Endothelial cell of umbilical vein (primary cell): ENCODE measurements at regions not wholly inside any gene's neighbourhood (a gene's known extent, or its start where the extent isn't known, plus 50 kb on each side); places are given as distances from the start of the nearest gene placed in this dataset.

Experiments
- EZH2 ChIP-seq: IDR thresholded peaks from 2 replicates; pipeline ENCODE4 v1.6.1; 2012; ENCODE audit warnings: borderline replicate concordance, low read depth, mild to moderate bottlenecking, moderate library complexity, low read length, inconsistent platforms; ENCODE audit not compliant: severe bottlenecking
- FOS ChIP-seq: IDR thresholded peaks from 2 replicates; pipeline ENCODE4 v1.6.1; 2011; ENCODE audit warnings: mild to moderate bottlenecking, low read length, moderate library complexity, borderline replicate concordance; ENCODE audit not compliant: insufficient read depth
- JUN ChIP-seq: IDR thresholded peaks from 2 replicates; pipeline ENCODE4 v1.6.1; 2011; ENCODE audit warnings: borderline replicate concordance, low read depth; ENCODE audit not compliant: insufficient read length, insufficient read depth
- MAX ChIP-seq: IDR thresholded peaks from 2 replicates; pipeline ENCODE4 v1.6.1; 2011; ENCODE audit not compliant: insufficient read depth, insufficient read length
- MYC ChIP-seq: IDR thresholded peaks from one replicate; pipeline ENCODE4 v1.6.1; 2011; ENCODE audit warnings: mild to moderate bottlenecking, low read depth, low read length
- POLR2A ChIP-seq: IDR thresholded peaks from 2 replicates; pipeline ENCODE4 v1.6.1; 2012; ENCODE audit warnings: low read depth, mild to moderate bottlenecking, control low read depth, low read length
- POLR2AphosphoS5 ChIP-seq: IDR thresholded peaks from 2 replicates; pipeline ENCODE4 v1.6.1; 2012; ENCODE audit warnings: low read depth, mild to moderate bottlenecking, control low read depth, low read length, moderate library complexity; ENCODE audit not compliant: insufficient read depth
- TF ChIP-seq, protein P1 (sequence below), 2 donors: IDR thresholded peaks; 1 replicate in 1 of 2; 2 replicates in 1 of 2; pipeline ENCODE4 v1.5.1; 2011; ENCODE audit warnings: low read length in 2 of 2, mild to moderate bottlenecking in 2 of 2, moderate library complexity in 2 of 2, control low read depth in 1 of 2, inconsistent platforms in 1 of 2, low read depth in 1 of 2; ENCODE audit not compliant: insufficient read depth in 1 of 2; ENCODE audit errors: extremely low read depth in 1 of 2

DNA sequence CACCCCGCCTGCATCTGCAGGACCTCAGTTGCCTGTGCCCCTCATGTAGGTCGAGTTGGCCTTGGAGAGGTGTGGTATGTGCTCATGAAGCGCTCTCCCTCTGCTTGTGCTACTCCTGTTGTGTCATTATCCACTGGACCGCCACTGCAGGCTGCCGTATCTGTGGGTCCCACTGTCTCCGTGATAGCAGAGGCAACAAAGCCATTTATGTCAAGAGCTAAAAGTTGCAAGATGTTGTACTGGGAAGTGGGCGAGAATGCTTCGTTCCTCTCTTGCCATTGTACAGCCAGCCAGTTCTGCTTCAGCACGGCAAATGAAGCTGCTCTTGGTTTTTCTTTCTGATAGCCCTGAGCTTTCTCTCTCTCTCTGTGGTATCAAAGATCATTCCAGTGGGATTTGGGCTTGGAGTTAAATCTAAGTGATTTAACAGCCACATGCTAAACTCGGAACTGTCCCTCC lies 89.0 kb downstream of the TMEM212 start:
- TF ChIP-seq, protein P1, sequence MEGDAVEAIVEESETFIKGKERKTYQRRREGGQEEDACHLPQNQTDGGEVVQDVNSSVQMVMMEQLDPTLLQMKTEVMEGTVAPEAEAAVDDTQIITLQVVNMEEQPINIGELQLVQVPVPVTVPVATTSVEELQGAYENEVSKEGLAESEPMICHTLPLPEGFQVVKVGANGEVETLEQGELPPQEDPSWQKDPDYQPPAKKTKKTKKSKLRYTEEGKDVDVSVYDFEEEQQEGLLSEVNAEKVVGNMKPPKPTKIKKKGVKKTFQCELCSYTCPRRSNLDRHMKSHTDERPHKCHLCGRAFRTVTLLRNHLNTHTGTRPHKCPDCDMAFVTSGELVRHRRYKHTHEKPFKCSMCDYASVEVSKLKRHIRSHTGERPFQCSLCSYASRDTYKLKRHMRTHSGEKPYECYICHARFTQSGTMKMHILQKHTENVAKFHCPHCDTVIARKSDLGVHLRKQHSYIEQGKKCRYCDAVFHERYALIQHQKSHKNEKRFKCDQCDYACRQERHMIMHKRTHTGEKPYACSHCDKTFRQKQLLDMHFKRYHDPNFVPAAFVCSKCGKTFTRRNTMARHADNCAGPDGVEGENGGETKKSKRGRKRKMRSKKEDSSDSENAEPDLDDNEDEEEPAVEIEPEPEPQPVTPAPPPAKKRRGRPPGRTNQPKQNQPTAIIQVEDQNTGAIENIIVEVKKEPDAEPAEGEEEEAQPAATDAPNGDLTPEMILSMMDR (IDR thresholded peaks at IDR 0.05; ENCODE audit: extremely low read depth in 1 of 2, insufficient read depth in 1 of 2, low read depth in 1 of 2, low read length in 2 of 2), result no peak
- TF ChIP-seq POLR2A, result no peak
- no peak for TF ChIP-seq MAX
- TF ChIP-seq JUN, result no peak
- no peak for TF ChIP-seq POLR2AphosphoS5
- TF ChIP-seq MYC, result no peak
- no peak for TF ChIP-seq FOS
- no peak for TF ChIP-seq EZH2
